ENCODE measurements at regions not wholly inside any gene's neighbourhood (a gene's known extent, or its start where the extent isn't known, plus 50 kb on each side); places are given as distances from the start of the nearest gene placed in this dataset.

DNA sequence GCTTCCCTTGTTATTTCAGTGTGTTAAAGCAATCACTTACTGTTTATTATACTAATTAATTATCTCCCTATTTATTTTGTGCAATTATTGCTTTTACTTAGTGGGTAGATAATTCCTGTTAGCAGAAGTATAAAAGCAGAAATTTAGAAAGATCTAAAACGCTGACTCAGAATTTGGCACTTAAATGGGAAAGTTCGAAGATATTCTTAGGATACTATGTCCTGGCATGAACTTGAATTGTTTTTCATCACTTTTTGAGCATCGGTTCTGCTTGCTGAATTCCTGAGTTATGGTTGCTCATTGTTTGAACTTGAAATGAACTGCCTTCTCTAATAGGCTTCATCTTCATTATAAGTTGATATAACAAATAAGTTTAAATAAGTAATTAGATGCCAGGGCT lies 325.4 kb downstream of the JRKL start:
- TF ChIP-seq, protein P1, sequence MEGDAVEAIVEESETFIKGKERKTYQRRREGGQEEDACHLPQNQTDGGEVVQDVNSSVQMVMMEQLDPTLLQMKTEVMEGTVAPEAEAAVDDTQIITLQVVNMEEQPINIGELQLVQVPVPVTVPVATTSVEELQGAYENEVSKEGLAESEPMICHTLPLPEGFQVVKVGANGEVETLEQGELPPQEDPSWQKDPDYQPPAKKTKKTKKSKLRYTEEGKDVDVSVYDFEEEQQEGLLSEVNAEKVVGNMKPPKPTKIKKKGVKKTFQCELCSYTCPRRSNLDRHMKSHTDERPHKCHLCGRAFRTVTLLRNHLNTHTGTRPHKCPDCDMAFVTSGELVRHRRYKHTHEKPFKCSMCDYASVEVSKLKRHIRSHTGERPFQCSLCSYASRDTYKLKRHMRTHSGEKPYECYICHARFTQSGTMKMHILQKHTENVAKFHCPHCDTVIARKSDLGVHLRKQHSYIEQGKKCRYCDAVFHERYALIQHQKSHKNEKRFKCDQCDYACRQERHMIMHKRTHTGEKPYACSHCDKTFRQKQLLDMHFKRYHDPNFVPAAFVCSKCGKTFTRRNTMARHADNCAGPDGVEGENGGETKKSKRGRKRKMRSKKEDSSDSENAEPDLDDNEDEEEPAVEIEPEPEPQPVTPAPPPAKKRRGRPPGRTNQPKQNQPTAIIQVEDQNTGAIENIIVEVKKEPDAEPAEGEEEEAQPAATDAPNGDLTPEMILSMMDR (IDR thresholded peaks at IDR 0.05; ENCODE audit: unreplicated experiment), result no peak
- DNase-seq (ENCODE audit: low spot score, unreplicated experiment), result no peak
- Mint-ChIP-seq H3K27ac (no peak overlapping the region), H3K9me3 (ENCODE audit: low read depth) (peaks cover 4% of the 10 kb centered on the region), H3K36me3 (ENCODE audit: insufficient read depth) (no peaks in the 10 kb centered on the region), H3K4me1 (ENCODE audit: low read depth) (no peaks in the 10 kb centered on the region), H3K4me3 (ENCODE audit: low read depth) (no peak overlapping the region), H3K27me3 (no peaks in the 10 kb centered on the region)

DNA sequence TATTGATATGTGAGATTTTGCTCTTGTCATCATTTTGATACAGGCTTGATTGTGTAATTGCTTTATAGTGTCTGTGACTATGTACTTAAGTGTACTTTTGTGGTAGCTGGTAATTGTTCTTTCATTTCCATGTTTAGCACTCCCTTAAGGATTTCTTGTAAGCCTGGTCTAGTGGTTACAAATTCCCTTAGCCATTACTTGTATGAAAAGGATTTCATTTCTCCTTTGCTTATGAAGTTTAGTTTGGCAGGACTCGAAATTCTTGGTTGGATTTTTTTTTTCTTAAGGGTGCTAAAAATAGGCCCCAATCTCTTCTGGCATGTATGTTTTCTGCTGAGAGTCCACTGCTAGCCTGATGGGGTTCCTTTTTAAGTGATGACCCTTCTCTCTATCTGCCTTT lies 346.8 kb downstream of the JRKL start:
- Mint-ChIP-seq H3K9me3 (ENCODE audit: low read depth) (peaks cover 7% of the 10 kb centered on the region), H3K27ac (no peak overlapping the region)

GRCh38 chr11:96738311-96738710 lies 348.5 kb downstream of the JRKL start:
- TF ChIP-seq, protein P1 (IDR thresholded peaks at IDR 0.05; ENCODE audit: unreplicated experiment), result no peak
- DNase-seq (ENCODE audit: low spot score, unreplicated experiment), result no peak
- Mint-ChIP-seq H3K27me3 (no peaks in the 10 kb centered on the region), H3K9me3 (ENCODE audit: low read depth) (peaks cover 10% of the 10 kb centered on the region), H3K36me3 (ENCODE audit: insufficient read depth) (no peaks in the 10 kb centered on the region), H3K4me1 (ENCODE audit: low read depth) (no peaks in the 10 kb centered on the region), H3K27ac (no peak overlapping the region), H3K4me3 (ENCODE audit: low read depth) (no peak overlapping the region)

More for the DNA sequence above, 346.8 kb downstream of the JRKL start:
- H3K4me3 Mint-ChIP-seq (ENCODE audit: low read depth), result no peak overlapping the region
- no peaks in the 10 kb centered on the region for H3K27me3 Mint-ChIP-seq
- no peak for DNase-seq (ENCODE audit: low spot score, unreplicated experiment)
- no peaks in the 10 kb centered on the region for H3K36me3 Mint-ChIP-seq (ENCODE audit: insufficient read depth)
- TF ChIP-seq, protein P1 (IDR thresholded peaks at IDR 0.05; ENCODE audit: unreplicated experiment), result no peak
- H3K4me1 Mint-ChIP-seq (ENCODE audit: low read depth), result no peaks in the 10 kb centered on the region

- DNase-seq (ENCODE audit: low spot score, unreplicated experiment), result no peak
- Mint-ChIP-seq H3K4me3 (ENCODE audit: low read depth) (no peak overlapping the region), H3K9me3 (ENCODE audit: low read depth) (peaks cover 3% of the 10 kb centered on the region), H3K4me1 (ENCODE audit: low read depth) (no peaks in the 10 kb centered on the region), H3K27me3 (no peaks in the 10 kb centered on the region), H3K27ac (no peak overlapping the region), H3K36me3 (ENCODE audit: insufficient read depth) (no peaks in the 10 kb centered on the region)
- TF ChIP-seq, protein P1 (IDR thresholded peaks at IDR 0.05; ENCODE audit: unreplicated experiment), result no peak
Observed at GRCh38 chr11:96741068-96741467, 351.3 kb downstream of the JRKL start.

GRCh38 chr11:96744697-96745096 lies 354.9 kb downstream of the JRKL start:
- TF ChIP-seq, protein P1 (IDR thresholded peaks at IDR 0.05; ENCODE audit: unreplicated experiment), result no peak
- no peaks in the 10 kb centered on the region for H3K36me3 Mint-ChIP-seq (ENCODE audit: insufficient read depth)
- H3K27ac Mint-ChIP-seq, result no peak overlapping the region

More at GRCh38 chr11:96744697-96745096, 354.9 kb downstream of the JRKL start:
- Mint-ChIP-seq H3K4me3 (ENCODE audit: low read depth) (no peak overlapping the region), H3K27me3 (no peaks in the 10 kb centered on the region), H3K4me1 (ENCODE audit: low read depth) (no peaks in the 10 kb centered on the region), H3K9me3 (ENCODE audit: low read depth) (peaks cover 3% of the 10 kb centered on the region)
- DNase-seq (ENCODE audit: low spot score, unreplicated experiment), result no peak

All from progenitor cell of endocrine pancreas (in vitro differentiated cells).